ENCODE measurements at regions not wholly inside any gene's neighbourhood (a gene's known extent, or its start where the extent isn't known, plus 50 kb on each side); places are given as distances from the start of the nearest gene placed in this dataset.

DNA sequence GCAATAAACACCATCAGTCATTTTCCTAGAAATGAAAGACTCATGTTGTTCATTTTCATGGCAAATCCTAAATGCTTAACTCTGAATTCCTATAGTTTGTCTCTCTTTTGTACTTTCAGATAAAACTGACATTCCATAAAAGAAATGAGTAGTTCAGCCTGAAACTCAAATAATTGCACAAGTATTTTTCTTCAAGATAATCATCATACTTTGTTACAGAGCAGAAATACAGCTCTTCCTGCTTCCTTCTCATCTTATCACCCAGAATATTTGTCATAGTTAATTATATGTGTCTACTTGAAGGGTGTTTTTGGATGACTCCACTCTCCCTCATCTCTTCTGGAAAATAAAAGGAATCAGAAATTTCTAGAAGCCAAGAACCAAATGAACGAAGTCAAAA is 141.1 kb downstream of the HNMT start:
- DNase-seq (ENCODE audit: low spot score): no peak

GRCh38 chr2:138106606-138107005 is 142.3 kb downstream of the HNMT start:
- DNase-seq (ENCODE audit: low spot score): no peak

DNA sequence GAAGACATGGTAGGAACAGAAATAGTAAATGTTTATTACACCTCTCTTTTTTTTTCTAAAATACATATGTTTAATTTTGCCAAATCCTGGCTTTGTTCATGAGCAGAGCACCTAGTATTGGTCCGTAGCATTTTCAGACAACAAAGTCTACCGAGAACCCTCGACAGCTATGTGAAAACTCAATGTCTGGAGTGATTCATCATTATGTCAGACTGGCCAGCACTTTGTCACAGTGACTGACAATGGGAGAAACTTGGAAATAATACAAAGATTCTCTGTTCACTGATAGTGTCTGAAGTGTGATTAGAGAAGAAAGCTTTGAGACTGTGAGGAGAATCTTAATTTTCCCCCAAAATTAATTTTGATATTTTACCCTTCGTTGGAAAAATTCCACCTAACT is 143.0 kb downstream of the HNMT start:
- no peak for DNase-seq (ENCODE audit: low spot score)

- DNase-seq (ENCODE audit: low spot score): no peak
Observed at GRCh38 chr2:138110453-138111083, 146.3 kb downstream of the HNMT start.

GRCh38 chr2:138112536-138112935 is 148.3 kb downstream of the HNMT start:
- DNase-seq (ENCODE audit: low spot score): no peak

DNA sequence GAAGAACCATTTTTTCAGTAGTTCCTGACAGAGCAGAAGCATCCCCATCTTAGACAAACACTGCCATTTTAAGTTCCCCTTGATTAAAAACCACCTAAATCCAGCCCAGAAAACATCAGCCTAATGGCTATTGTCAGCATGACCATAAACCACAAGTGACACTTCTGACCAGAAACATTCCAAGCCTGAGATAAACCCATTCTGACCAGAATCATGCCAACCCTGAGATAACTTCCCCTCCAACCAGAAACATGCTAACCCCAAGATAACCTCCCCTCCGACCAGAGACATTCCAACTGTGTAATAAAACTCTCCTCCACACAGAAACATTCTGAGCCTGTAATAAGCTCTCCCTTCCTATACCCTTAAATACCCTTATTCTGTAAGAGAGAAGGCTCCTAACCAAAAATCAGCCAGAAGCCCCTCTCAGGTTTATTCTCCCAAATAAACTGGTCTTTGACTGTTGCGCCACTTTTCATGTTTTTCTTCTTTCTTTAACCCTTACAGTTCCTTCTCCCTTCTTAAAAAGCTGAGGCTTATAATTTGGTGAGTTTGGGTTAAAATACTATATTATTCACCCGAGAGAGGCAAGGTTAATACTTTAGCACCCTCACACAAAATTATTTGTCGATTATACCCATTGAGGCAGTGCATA is 149.7 kb downstream of the HNMT start:
- no peak for DNase-seq (ENCODE audit: low spot score)

- DNase-seq (ENCODE audit: low spot score): no peak
Observed at GRCh38 chr2:138115666-138116065, 151.4 kb downstream of the HNMT start.

- DNase-seq (ENCODE audit: low spot score): no peak
Observed at GRCh38 chr2:138116456-138116855, 152.2 kb downstream of the HNMT start.

- DNase-seq (ENCODE audit: low spot score): no peak
Observed at GRCh38 chr2:138121666-138122661, 157.7 kb downstream of the HNMT start.

- no peak for DNase-seq (ENCODE audit: low spot score)
Observed at GRCh38 chr2:138122891-138123290, 158.6 kb downstream of the HNMT start.

DNA sequence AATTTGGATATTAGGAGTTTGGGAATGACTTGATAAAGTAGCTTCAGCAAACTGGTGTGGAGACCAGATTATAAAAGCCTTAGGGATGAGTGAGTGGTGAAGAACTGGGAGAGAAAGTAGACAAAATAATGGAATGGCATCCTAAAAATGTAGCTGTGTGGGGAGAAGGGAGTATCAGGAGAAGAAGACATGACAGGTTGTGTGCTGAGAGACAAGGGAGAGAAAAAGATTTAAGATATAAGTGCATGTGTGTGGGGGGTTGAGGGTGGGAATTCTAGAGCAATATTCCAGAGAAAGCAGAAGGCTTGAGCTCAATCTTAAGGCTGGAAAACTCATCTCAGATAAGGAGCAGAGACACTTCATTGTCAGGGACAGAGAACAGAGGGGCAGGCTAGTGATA is 159.5 kb downstream of the HNMT start:
- DNase-seq (ENCODE audit: low spot score): no peak

DNA sequence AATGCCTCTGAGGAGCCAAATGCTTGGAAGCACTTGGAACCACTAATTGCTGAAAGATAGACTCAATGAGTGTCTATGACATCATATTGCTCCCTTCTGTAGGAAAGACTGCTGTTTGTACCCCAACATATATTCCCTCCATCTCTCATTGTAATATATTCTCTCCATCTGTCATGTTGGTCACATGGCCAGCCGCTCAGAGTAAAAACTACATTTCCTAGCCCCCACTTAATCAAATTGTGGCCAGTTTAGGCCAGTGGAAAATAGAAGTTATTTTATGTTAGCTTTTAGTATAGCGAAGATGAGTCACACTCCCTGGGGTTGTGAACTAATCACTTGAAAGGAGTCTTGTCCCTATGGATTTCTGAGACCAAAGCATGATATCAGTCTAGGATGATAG is 160.2 kb downstream of the HNMT start:
- no peak for DNase-seq (ENCODE audit: low spot score)

DNA sequence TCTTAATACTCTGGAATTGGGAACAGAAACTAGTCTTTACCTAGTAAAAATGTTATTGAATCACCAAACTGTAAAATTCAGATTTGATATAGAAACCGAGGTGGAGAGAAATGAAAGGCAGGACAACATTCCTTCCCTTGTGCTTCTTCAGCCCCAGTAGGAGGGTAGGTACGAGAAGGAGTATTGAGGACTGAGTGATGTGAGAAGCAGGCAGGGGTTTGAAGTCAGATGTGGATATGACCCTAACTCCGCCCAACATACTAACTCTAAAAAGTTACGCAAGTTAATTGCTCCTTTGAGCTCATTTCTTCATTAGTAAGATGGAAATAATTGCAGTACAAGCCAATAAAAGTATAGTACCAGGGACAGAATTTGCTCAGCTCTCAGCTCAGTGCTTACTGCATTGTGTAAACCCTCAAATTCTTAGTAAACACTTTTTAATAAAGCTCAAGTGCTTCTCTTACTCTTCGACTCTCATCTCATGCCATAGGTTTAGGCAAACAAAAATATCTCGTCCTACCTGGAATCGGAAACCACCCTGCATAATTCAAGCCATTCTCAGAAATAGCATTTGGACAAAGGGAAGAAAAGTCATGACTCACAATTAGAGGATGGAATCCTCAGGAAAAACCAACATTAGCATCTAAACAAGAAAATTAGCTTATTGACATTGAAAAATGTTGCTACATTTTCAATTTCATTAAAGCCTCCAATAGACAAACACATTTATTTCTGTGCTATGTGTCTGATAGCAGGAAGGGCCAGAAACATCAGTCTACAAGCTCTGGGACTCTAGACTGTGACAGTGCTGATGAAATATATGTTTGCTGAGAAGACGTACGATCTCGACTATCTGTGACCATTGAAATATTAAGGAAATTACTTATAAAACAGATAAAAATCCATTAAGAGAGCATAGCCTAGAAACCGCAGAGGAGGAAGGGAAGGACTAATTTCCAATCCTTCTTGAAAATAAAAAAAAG is 161.3 kb downstream of the HNMT start:
- no peak for DNase-seq (ENCODE audit: low spot score)

DNA sequence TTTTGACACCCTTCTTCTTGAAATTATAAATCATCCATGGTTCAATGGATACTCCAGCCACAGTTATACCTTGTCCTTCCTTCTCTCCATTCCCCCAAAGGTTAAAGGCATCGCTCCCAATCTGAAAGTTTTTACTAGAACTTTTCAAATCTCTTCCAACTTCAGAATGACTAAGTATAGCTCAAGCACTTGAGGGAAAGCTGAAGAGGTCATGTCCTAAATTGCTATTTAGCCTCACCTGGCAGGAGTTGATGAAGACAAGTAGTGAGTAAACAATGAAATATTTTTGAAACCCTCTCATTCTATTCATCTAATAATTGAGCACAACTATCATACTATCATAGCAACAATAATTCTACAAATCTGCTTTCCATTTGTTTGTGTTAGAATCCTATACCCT is 167.8 kb downstream of the HNMT start:
- no peak for DNase-seq (ENCODE audit: low spot score)

- DNase-seq (ENCODE audit: low spot score): no peak
Observed at GRCh38 chr2:138137949-138138348, 173.7 kb downstream of the HNMT start.

- DNase-seq (ENCODE audit: low spot score): no peak
Observed at GRCh38 chr2:138147796-138148195, 183.5 kb downstream of the HNMT start.

- no peak for DNase-seq (ENCODE audit: low spot score)
Observed at GRCh38 chr2:138155304-138155703, 191.0 kb downstream of the HNMT start.

DNA sequence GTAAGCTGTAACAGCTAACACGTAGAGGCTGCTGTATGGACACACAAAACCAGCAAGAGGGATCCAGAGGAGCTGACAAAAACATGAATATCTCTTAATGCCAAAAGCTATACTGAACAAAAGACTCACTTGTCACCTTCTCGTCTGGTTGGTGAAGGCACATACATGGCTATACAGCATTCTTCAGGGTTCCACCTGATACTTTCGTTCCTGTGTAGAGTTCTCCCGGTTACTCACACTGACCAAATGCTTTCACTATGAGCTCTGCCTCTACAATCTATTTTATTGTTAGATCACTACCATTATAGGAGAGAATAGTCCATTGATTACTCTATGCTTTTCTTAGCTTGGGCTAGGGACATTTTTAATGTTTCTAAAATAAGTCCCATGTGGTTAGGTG is 193.1 kb downstream of the HNMT start:
- DNase-seq (ENCODE audit: low spot score): no peak

DNA sequence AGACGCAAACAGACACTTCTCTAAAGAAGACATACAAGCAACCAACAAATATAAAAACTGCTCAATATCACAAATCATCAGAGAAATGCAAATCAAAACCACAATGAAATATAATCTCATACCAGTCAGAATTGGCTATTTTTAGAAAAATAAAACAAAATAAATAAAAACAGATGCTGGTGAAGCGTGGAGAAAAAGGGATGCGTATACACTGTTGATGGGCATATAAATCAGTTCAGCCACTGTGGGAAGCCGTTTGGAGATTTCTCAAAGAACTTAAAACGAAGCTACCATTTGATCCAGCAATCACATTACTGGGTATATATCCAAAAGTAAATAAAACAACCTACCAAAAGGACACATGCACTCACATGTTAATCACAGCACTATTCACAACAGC is 206.2 kb downstream of the HNMT start:
- DNase-seq (ENCODE audit: low spot score): no peak

GRCh38 chr2:138171244-138171643 is 207.0 kb downstream of the HNMT start:
- no peak for DNase-seq (ENCODE audit: low spot score)

GRCh38 chr2:138175066-138175465 is 210.8 kb downstream of the HNMT start:
- DNase-seq (ENCODE audit: low spot score): no peak
